Tibial artery (tissue), 4 donors: ENCODE measurements at regions not wholly inside any gene's neighbourhood (a gene's known extent, or its start where the extent isn't known, plus 50 kb on each side); places are given as distances from the start of the nearest gene placed in this dataset.

Experiments used
- DNase-seq, 2 donors: peaks; one replicate each; pipeline ENCODE4 v3.0.0-alpha.2; 2019
- H3K27ac ChIP-seq, 2 donors: fragments of 200-600 bp; sonication (generic) in 1 of 2; 1 replicate in 1 of 2; 2 replicates in 1 of 2; pipeline ENCODE4 v1.5.1; 2018 to 2019; ENCODE audit warnings: mild to moderate bottlenecking in 1 of 2
- H3K27me3 ChIP-seq, 2 donors: fragments of 200-600 bp; sonication (generic) in 1 of 2; one replicate each; pipeline versions ENCODE4 v1.5.1 to v1.6.0; 2016 to 2019
- H3K36me3 ChIP-seq, 3 donors: fragments of 200-600 bp; sonication (generic) in 2 of 3; one replicate each; pipeline ENCODE4 v1.5.1; 2016 to 2019; ENCODE audit warnings: mild to moderate bottlenecking in 2 of 3
- H3K4me1 ChIP-seq, 4 donors: fragments of 200-600 bp; sonication (generic) in 2 of 4; 1 replicate in 3 of 4; 2 replicates in 1 of 4; pipeline ENCODE4 v1.5.1; 2016 to 2019
- H3K4me3 ChIP-seq, 2 donors: fragments of 200-600 bp; sonication (generic) in 1 of 2; 1 replicate in 1 of 2; 2 replicates in 1 of 2; pipeline ENCODE4 v1.5.1; 2018 to 2019; ENCODE audit warnings: mild to moderate bottlenecking in 2 of 2
- H3K9me3 ChIP-seq, 3 donors: fragments of 200-600 bp; sonication (generic) in 1 of 3; one replicate each; pipeline ENCODE4 v1.5.1; 2016 to 2019
- CTCF ChIP-seq, 2 experiments: fragments of 200-600 bp in 1 of 2; fragments of 450-650 bp in 1 of 2; IDR thresholded peaks; one replicate each; pipeline ENCODE4 v1.5.1; 2017 to 2019; ENCODE audit warnings: antibody characterized with exemption in 2 of 2, mild to moderate bottlenecking in 1 of 2, moderate library complexity in 1 of 2
- intact Hi-C: fragments of 100-400 bp; cut with DNase I; formaldehyde crosslinking; loops from one replicate; pipeline ENCODE4 v1.15.0; 2023; ENCODE audit warnings: low total_unique reads

GRCh38 chr10:81814842-81815241 is 60.2 kb upstream of the NRG3 start:
- Histone ChIP-seq H3K9me3 (peaks cover 0 to 9% (median 0%) of the 10 kb centered on the region in 3 donors), H3K36me3 (no peaks in the 10 kb centered on the region), H3K27me3 (no peaks in the 10 kb centered on the region), H3K4me1 (no peaks in the 10 kb centered on the region), H3K4me3 (no peak overlapping the region), H3K27ac (no peak overlapping the region)
- no peak for DNase-seq
- intact Hi-C loops = no loop called here
- no peak for TF ChIP-seq CTCF (IDR thresholded peaks at IDR 0.05)

DNA sequence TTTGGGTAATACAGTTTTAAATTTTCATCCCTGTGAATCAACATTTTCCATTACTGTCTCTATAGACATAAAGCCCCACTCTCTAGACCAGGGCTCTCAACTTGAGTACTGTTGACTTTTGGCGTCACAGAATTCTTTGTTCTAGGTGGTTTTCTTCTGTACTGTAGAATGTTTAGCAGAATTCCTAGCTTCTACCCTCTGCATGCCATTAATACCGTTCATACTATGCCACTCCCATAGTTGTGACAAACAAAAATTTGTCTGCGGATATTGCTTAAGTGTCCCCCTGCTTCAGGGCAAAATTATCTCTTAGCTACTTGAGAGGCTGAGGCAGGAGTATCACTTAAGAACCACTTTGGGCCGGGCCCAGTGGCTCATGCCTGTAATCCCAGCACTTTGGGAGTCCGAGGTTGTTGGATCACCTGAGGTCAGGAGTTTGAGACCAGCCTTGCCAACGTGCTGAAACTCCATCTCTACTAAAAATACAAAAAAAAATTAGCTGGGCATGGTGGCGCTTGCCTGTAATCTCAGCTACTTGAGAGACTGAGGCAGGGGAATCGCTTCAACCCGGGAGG is 57.3 kb upstream of the NRG3 start:
- H3K36me3 ChIP-seq = no peaks in the 10 kb centered on the region
- no peaks in the 10 kb centered on the region for H3K9me3 ChIP-seq
- TF ChIP-seq CTCF (IDR thresholded peaks at IDR 0.05) = no peak
- H3K27ac ChIP-seq = no peak overlapping the region
- no peak for DNase-seq
- intact Hi-C loops = no loop called here
- no peaks in the 10 kb centered on the region for H3K27me3 ChIP-seq
- no peaks in the 10 kb centered on the region for H3K4me1 ChIP-seq
- H3K4me3 ChIP-seq = no peak overlapping the region

GRCh38 chr10:81820418-81820817 is 54.6 kb upstream of the NRG3 start:
- Histone ChIP-seq H3K36me3 (no peaks in the 10 kb centered on the region), H3K27ac (no peak overlapping the region), H3K27me3 (no peaks in the 10 kb centered on the region), H3K4me1 (no peaks in the 10 kb centered on the region), H3K9me3 (no peaks in the 10 kb centered on the region), H3K4me3 (no peak overlapping the region)
- no peak for DNase-seq
- intact Hi-C loops = no loop called here
- no peak for TF ChIP-seq CTCF (IDR thresholded peaks at IDR 0.05)
